Right lung (tissue), 2 donors: ENCODE measurements at regions not wholly inside any gene's neighbourhood (a gene's known extent, or its start where the extent isn't known, plus 50 kb on each side); places are given as distances from the start of the nearest gene placed in this dataset.
"Not testable (repeated sequence)": the region's sequence is repeated elsewhere in the genome, so short reads cannot be mapped to it uniquely, and the experiment has no call there.

Source experiments
- DNase-seq, 2 donors: peaks; one replicate each; pipeline ENCODE4 v3.0.0-alpha.2; 2013

DNA sequence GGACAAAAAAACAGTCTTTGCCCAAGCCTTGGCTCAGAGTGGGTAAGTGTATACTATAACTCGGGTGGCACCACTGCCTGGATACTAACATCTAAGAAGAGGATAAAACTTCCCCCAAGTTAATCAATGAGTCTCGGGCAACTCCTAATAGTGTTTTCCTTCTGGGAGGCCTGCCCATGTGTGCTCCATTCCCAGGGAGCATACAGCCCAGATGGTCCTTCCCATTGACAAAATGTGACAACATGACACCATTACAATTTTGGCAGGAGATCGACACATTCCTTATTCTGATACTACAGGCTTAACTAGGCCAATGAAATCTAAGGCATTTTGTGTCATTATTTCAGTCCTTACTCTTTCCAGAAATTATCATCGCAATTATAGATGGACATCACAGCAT lies 52.7 kb upstream of the CRIM1 start:
- DNase-seq: no peak

DNA sequence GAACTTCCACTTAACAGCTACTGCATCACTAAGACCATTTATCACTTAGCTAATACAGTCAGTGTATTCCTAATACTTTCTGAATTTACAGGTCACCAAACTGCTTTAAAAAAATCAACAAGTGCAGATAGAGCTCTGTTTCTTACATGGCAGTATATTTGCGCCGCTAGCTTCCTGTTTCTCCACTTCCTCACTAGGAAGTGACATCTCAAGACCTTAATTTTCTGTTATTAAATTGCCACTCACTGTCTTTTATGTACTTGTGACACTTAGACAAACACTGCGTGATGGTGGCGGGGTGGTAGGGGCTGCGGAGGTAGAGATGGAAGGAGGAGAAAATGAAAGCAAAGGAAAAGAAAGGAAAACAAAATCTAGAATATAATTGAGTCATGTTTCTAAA lies 53.7 kb upstream of the CRIM1 start:
- DNase-seq: no peak

DNA sequence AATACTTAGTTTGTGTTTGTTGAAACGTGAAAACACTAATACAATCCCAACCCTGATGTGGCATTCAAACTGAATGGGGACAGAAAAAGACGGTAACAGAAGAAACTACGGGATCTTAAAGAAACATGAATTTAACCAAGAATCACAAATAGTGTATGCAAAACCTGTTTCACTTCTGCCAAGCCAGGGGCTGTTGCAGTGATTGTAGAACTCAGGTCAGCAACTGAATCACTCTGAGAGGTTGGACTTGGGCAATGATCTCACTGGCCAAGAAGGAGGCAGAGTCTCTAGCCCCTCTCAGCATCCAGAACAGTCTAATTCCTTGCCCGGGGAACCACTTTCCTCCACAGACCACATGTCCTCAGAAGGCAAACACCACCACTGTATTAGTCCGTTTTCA lies 54.9 kb upstream of the CRIM1 start:
- DNase-seq: no peak

GRCh38 chr2:36296798-36297197 lies 58.8 kb upstream of the CRIM1 start:
- no peak for DNase-seq

DNA sequence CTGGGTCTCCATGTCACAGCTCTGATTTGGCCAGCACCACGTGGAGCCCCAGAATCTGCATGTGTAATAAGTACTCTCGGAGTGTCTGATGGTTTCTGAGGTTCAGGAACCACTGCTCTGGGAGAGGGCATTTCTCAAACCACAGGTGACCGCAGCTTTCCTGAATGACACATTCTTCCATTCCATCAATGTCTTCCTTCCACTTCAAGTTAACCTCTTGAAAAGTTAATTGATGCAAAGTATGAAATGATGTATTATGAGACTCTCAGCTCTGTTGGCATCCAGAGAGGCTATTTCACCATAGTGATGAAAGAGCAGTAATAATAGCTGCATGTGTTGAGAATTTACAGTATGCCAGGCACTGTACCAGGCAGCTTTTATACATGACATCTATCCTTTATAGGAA lies 61.3 kb upstream of the CRIM1 start:
- DNase-seq: no peak

DNA sequence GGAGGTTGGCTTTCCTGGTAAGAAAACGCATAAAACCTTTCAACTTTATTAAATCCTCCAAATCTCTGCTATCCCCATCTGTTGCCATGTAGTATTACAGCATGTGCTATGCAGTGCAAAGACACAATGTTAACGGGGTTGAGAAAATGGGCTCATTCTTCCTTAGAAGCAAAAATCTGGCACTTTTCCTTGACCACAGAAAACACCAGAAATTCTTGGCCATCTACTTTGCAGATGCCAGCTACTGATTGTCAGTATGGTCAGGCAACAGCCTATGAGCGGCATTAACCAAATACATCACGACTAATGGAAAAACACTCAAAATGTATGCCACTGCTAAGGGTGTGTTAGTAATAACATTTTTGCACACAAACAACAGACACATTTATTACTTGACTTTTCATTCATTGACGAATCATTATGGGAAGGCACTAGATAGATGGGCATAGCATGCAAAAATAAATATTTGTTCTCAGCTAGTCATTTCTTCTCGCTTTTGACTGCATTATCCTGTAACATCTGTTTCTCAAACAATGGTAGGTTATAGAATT lies 65.2 kb upstream of the CRIM1 start:
- no peak for DNase-seq

- no peak for DNase-seq
Measured at GRCh38 chr2:36289731-36290130, 65.8 kb upstream of the CRIM1 start.

- no peak for DNase-seq
Measured at GRCh38 chr2:36287363-36288275, 68.0 kb upstream of the CRIM1 start.

DNA sequence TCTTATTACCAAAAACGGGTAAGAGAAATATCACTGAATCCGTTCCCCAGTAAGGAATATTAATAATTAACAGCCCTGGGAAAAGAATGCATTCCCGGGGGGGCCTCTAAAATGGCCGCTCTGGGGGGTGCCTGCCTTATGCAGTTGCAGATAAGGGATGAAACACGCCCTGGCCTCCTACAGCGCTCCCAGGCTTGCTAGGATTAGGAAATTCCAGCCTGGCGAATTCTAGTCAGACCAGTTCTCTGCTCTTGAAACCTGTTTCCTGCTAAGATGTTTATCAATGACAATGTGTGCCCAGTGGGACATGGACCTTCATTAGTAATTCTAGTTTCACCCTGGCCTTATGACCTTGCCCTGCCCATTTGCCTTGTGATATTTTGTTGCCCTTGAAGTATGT lies 76.1 kb upstream of the CRIM1 start:
- DNase-seq: not testable (repeated sequence)

DNA sequence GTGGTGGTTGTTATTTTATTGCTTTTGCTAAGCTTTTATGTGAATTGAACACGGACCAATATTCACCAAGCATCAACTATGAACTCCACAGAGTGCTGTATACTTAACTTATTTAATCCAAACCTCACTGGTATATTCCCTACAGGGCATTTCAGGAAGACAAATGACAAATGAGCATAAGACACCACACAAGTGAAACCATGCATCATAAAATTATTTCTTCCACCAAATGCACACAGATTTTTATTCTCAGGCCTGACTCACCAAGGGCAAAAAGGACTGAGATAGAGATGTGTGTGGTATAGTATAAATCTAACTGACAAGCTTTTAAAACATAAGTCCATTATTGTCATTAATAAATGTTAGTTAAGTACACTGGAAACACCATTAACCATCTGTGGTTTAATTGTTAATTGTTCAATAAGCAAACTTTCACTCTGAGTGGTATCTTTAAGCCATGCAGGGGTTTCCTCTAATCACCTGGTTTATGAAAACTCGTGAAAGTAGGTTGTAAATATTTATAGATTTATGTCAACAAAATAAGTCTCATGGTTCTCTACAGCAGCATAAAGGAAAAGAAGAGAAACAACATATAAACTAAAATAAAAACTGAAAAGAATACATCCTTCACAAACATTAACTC lies 77.6 kb upstream of the CRIM1 start:
- DNase-seq: no peak

DNA sequence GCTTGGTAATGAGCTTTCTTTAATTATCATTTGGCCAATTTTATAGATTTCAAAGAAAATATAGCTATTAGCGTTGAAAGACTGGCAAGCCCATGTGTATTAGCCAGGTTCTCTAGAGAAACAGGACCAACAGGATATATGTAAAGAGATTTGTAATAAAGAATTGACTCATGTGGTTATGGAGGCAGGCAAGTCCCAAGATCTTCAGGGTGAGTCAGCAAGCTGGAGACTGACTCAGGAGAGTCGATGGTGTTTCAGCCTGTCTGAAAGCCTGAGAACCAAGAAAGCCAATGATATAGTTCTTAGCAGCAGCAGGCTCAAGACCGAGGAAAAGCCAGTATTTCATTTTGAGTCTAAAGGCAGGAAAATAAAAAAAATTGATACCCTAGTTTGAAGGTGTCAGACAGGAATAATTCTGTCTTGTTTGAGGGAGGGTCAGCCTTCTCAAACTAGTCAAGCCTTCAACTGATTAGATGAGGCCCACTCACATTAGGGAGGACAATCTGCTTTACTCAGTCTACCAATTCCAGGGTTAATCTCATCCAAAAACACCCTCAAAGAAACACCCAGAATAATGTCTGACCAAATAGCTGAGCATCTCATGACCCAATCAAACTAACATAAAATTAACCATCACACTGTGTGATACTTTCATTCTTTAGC lies 78.3 kb upstream of the CRIM1 start:
- no peak for DNase-seq

- no peak for DNase-seq
Measured at GRCh38 chr2:36271266-36271665, 84.3 kb upstream of the CRIM1 start.

DNA sequence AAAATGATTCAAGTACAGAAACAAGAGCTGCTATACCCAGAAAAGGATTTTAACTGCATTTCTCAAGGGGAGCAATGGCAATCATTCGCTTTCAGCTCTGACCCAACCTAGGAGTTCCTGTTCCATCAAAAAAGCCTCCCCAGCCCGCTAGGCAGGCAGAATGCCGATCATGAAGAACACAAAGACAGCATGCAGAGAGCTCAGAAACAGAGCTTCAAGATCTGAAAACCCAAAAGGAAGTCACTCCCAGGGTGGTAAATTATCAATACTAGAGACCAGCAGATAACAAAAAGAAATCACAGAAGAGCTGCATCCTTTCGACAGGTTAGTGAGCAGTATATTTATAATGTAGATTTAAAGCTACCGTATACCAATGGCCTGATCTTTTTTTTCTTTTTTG lies 84.8 kb upstream of the CRIM1 start:
- no peak for DNase-seq

GRCh38 chr2:36267194-36267593 lies 88.4 kb upstream of the CRIM1 start:
- DNase-seq: no peak

DNA sequence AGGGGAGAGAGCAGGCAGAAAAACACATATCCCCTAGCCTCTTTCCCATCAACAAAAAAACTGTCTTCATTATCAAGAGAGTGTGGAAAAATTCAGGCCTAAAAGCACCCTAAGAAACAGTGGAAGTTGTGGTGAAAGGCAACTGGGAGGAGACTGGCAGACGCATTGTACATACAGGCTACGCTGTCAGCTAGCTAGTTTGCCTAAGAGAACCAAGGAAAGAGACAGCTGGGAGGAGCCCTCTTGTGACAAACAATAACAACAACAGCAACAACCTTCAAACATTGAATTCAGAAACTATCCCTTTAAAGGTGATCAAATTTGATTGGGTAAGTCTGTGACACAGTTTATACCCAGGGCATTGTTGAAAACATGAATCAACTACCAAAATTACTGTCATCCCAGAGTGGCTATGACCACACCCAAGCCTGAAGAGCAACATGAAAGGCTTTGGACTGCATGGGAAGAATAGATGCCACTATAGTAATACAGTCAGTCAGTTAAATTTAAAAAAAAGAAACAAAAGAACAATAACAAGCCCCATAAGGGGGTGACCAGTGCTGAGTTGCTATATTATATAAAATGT lies 88.9 kb upstream of the CRIM1 start:
- no peak for DNase-seq

GRCh38 chr2:36262581-36262980 lies 93.0 kb upstream of the CRIM1 start:
- DNase-seq: no peak

DNA sequence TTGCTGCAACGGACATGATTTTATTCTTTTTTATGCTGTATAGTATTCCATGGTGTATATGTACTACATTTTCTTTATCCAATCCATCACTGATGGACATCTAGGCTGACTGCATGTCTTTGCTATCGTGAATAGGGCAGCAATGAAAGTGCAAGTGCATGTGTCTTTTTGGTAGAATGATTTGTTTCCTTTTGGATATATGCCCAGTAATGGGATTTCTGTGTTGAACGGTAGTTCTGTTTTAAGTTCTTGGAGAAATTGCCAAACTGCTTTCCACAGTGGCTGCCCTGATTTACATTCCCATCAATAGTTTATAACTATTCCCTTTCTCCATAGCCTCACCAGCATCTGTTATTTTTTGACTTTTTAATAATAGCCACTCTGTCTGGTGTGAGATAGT lies 99.7 kb upstream of the CRIM1 start:
- no peak for DNase-seq

DNA sequence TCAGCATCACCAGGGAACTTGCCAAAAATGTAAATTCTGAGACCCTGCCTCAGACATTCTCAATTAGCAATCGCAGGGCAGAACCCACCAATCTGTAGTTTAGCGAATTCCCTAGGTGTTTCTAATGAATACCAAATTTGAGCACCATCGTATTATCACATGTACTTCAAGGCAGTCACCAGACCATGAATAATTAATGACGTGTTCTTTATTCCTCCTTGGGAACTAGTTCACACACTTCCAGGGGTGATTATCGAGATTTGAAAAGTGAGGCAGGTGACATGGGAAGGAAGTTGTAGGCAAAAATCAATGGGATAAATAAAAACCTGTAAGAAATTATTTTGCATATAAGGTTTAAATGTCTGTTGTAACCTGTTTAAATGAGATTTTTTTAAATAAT lies 102.5 kb upstream of the CRIM1 start:
- no peak for DNase-seq

DNA sequence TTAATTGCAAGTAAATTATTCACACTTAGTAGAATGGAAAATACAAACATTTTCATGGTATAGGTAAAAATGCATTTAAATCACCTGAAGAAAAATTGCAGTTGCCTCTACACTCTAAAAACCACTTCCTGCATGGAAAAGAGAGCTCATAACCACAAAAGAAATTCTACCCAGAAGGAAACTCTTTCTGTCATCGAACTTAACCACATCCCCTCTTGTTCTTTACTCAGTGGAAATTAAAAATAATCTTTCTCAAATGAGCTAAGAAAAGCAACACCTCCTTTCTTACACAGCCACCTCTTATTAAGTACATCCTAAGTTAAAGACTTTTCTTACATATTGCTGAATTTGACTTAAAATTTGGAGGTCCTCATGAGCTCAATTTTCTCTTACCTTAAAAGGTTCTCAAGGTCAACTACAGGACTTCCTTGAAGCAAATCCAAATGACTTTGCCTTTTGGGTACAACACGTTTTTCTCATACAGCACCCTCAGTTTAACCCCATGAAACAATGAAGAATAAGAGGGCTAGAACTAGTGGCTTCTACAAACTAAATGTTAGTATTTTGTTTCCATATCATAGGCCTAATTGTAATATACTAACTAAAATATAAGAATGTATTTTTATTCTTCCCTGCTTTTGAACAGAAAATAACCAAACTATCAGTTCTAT lies 109.1 kb upstream of the CRIM1 start:
- no peak for DNase-seq

DNA sequence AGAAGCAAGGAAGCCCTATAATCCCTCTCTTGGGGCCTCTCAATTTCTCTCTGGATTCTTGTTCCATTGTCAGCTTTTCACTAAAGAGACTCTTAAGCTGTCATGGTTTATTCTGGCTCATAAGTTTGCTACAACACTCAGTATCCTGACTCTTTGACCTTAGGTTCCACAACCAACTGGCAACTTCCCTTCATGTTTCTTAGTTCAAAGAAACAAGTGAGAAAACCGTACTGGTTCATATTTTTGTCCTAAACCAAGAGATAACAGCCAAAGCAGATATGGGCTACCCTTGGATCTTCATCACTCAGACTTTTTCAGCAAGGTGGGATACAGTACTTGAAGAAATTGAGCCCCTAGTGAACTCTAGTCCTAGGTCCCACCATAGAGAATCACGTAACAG lies 109.9 kb upstream of the CRIM1 start:
- no peak for DNase-seq

- DNase-seq: no peak
Measured at GRCh38 chr2:36238106-36238505, 117.5 kb upstream of the CRIM1 start.

- no peak for DNase-seq
Measured at GRCh38 chr2:36235882-36236281, 119.7 kb upstream of the CRIM1 start.
